ENCODE measurements at regions not wholly inside any gene's neighbourhood (a gene's known extent, or its start where the extent isn't known, plus 50 kb on each side); places are given as distances from the start of the nearest gene placed in this dataset.

- H3K4me3 ChIP-seq, result no peak overlapping the region
- ATAC-seq (ENCODE audit: low FRiP score in 2 of 2) (no peak), DNase-seq (no peak)
- no peaks in the 10 kb centered on the region for H3K36me3 ChIP-seq
- 88 to 90% methylated on average over 7 of the region's 7 CpGs for WGBS, 2 donors
- H3K9me3 ChIP-seq, result no peaks in the 10 kb centered on the region
- no peaks in the 10 kb centered on the region for H3K4me1 ChIP-seq
- no peaks in the 10 kb centered on the region for H3K27me3 ChIP-seq
- H3K27ac ChIP-seq, result no peak overlapping the region
- TF ChIP-seq POLR2A (IDR thresholded peaks at IDR 0.05) (no peak), EP300 (IDR thresholded peaks at IDR 0.05) (no peak), POLR2AphosphoS5 (IDR thresholded peaks at IDR 0.05) (no peak), CTCF (IDR thresholded peaks at IDR 0.05) (no peak)
Measured at GRCh38 chr11:116085031-116085635, 580.9 kb upstream of the CADM1 start.

GRCh38 chr11:116084511-116084910 is 580.3 kb upstream of the CADM1 start:
- Histone ChIP-seq H3K27me3 (no peaks in the 10 kb centered on the region), H3K27ac (no peak overlapping the region), H3K36me3 (no peaks in the 10 kb centered on the region), H3K4me1 (no peaks in the 10 kb centered on the region), H3K9me3 (no peaks in the 10 kb centered on the region), H3K4me3 (no peak overlapping the region)
- WGBS, 2 donors, result 81 to 82% methylated on average over 6 of the region's 6 CpGs
- no peak for DNase-seq
- TF ChIP-seq POLR2AphosphoS5 (IDR thresholded peaks at IDR 0.05) (no peak), EP300 (IDR thresholded peaks at IDR 0.05) (no peak), POLR2A (IDR thresholded peaks at IDR 0.05) (no peak), CTCF (IDR thresholded peaks at IDR 0.05) (no peak)
- ATAC-seq (ENCODE audit: low FRiP score in 2 of 2), result no peak

- no peak for DNase-seq
- Histone ChIP-seq H3K27me3 (no peaks in the 10 kb centered on the region), H3K36me3 (no peaks in the 10 kb centered on the region), H3K9me3 (no peaks in the 10 kb centered on the region), H3K27ac (no peak overlapping the region), H3K4me3 (no peak overlapping the region), H3K4me1 (no peaks in the 10 kb centered on the region)
- TF ChIP-seq EP300 (IDR thresholded peaks at IDR 0.05) (no peak), POLR2AphosphoS5 (IDR thresholded peaks at IDR 0.05) (no peak)
- no peak for ATAC-seq (ENCODE audit: low FRiP score in 2 of 2)
- WGBS, 2 donors, result 97 to 98% methylated on average over 5 of the region's 5 CpGs
Measured at GRCh38 chr11:116082256-116082655, 578.0 kb upstream of the CADM1 start.

GRCh38 chr11:116079580-116079979 is 575.4 kb upstream of the CADM1 start:
- ATAC-seq (ENCODE audit: low FRiP score in 2 of 2) (no peak), DNase-seq (no peak)
- H3K27me3 ChIP-seq, result no peaks in the 10 kb centered on the region
- no peak overlapping the region for H3K27ac ChIP-seq
- no peaks in the 10 kb centered on the region for H3K9me3 ChIP-seq
- H3K4me3 ChIP-seq, result no peak overlapping the region
- no peaks in the 10 kb centered on the region for H3K4me1 ChIP-seq
- 95 to 99% methylated on average over 2 of the region's 2 CpGs for WGBS, 2 donors
- no peaks in the 10 kb centered on the region for H3K36me3 ChIP-seq
- TF ChIP-seq POLR2A (IDR thresholded peaks at IDR 0.05) (no peak), POLR2AphosphoS5 (IDR thresholded peaks at IDR 0.05) (no peak), CTCF (IDR thresholded peaks at IDR 0.05) (no peak), EP300 (IDR thresholded peaks at IDR 0.05) (no peak)

GRCh38 chr11:116078101-116078591 is 573.9 kb upstream of the CADM1 start:
- Histone ChIP-seq H3K9me3 (no peaks in the 10 kb centered on the region), H3K4me3 (no peak overlapping the region), H3K27me3 (no peaks in the 10 kb centered on the region), H3K4me1 (no peaks in the 10 kb centered on the region), H3K27ac (no peak overlapping the region), H3K36me3 (no peaks in the 10 kb centered on the region)
- TF ChIP-seq POLR2AphosphoS5 (IDR thresholded peaks at IDR 0.05) (no peak), CTCF (IDR thresholded peaks at IDR 0.05) (no peak), EP300 (IDR thresholded peaks at IDR 0.05) (no peak), POLR2A (IDR thresholded peaks at IDR 0.05) (no peak)
- ATAC-seq (ENCODE audit: low FRiP score in 2 of 2), result no peak
- no peak for DNase-seq
- 65 to 72% methylated on average over 6 of the region's 6 CpGs for WGBS, 2 donors
